Thoracic aorta (tissue), 2 donors: ENCODE measurements at regions not wholly inside any gene's neighbourhood (a gene's known extent, or its start where the extent isn't known, plus 50 kb on each side); places are given as distances from the start of the nearest gene placed in this dataset.

Source experiments
- ATAC-seq: fragments of 150-250 bp; one replicate; pipeline ENCODE4 v1.8.0; 2017; ENCODE audit warnings: low read depth; ENCODE audit not compliant: insufficient number of reproducible peaks, low FRiP score
- DNase-seq: peaks from one replicate; pipeline ENCODE4 v3.0.0-alpha.2; 2020; ENCODE audit warnings: low spot score
- H3K27ac ChIP-seq, 2 donors: fragments of 200-600 bp; sonication (generic); 1 replicate in 1 of 2; 2 replicates in 1 of 2; pipeline ENCODE4 v1.5.1; 2016; ENCODE audit warnings: mild to moderate bottlenecking in 2 of 2, moderate library complexity in 2 of 2
- H3K27me3 ChIP-seq: fragments of 200-600 bp; sonication (generic); replicated peaks from 2 replicates; pipeline ENCODE4 v1.6.0; 2016; ENCODE audit warnings: mild to moderate bottlenecking; ENCODE audit not compliant: insufficient read depth
- H3K36me3 ChIP-seq: fragments of 200-600 bp; sonication (generic); one replicate; pipeline ENCODE4 v1.5.1; 2016
- H3K4me1 ChIP-seq, 2 donors: fragments of 200-600 bp; sonication (generic); 1 replicate in 1 of 2; 2 replicates in 1 of 2; pipeline versions ENCODE4 v1.5.1 to v1.6.0; 2016; ENCODE audit warnings: low read depth in 2 of 2, mild to moderate bottlenecking in 1 of 2; ENCODE audit not compliant: control insufficient read depth in 1 of 2
- H3K4me3 ChIP-seq: fragments of 200-600 bp; sonication (generic); 2 replicates; pipeline ENCODE4 v1.5.1; 2016; ENCODE audit warnings: mild to moderate bottlenecking
- H3K9me3 ChIP-seq: fragments of 200-600 bp; sonication (generic); 2 replicates; pipeline ENCODE4 v1.5.1; 2016
- CTCF ChIP-seq: fragments of 200-600 bp; sonication (generic); IDR thresholded peaks from one replicate; pipeline ENCODE4 v1.5.1; 2019; ENCODE audit warnings: antibody characterized with exemption

GRCh38 chr3:109784285-109784684 is 446.9 kb upstream of the DPPA4 start:
- no peak overlapping the region for H3K4me3 ChIP-seq
- DNase-seq = no peak
- H3K27ac ChIP-seq = no peak overlapping the region
- no peaks in the 10 kb centered on the region for H3K27me3 ChIP-seq
- no peak for ATAC-seq
- no peaks in the 10 kb centered on the region for H3K36me3 ChIP-seq
- TF ChIP-seq CTCF = no peak
- H3K9me3 ChIP-seq = peaks cover 5% of the 10 kb centered on the region
- no peaks in the 10 kb centered on the region for H3K4me1 ChIP-seq

- Histone ChIP-seq H3K4me1 (no peaks in the 10 kb centered on the region), H3K27me3 (no peaks in the 10 kb centered on the region), H3K4me3 (no peak overlapping the region), H3K9me3 (no peaks in the 10 kb centered on the region), H3K36me3 (no peaks in the 10 kb centered on the region), H3K27ac (no peak overlapping the region)
- no peak for TF ChIP-seq CTCF
- no peak for DNase-seq
- no peak for ATAC-seq
These were observed 447.7 kb upstream of the DPPA4 start for GRCh38 chr3:109784852-109785631.

- peak; percentile 7 for TF ChIP-seq CTCF
- Histone ChIP-seq H3K27me3 (no peaks in the 10 kb centered on the region), H3K4me1 (no peaks in the 10 kb centered on the region), H3K27ac (no peak overlapping the region), H3K36me3 (no peaks in the 10 kb centered on the region), H3K4me3 (no peak overlapping the region), H3K9me3 (no peaks in the 10 kb centered on the region)
- ATAC-seq (no peak), DNase-seq (no peak)
These were observed 465.9 kb upstream of the DPPA4 start for GRCh38 chr3:109803274-109803673.

GRCh38 chr3:109804697-109805096 is 467.4 kb upstream of the DPPA4 start:
- no peak overlapping the region for H3K27ac ChIP-seq

GRCh38 chr3:109806929-109807328 is 469.6 kb upstream of the DPPA4 start:
- DNase-seq (no peak), ATAC-seq (no peak)
- TF ChIP-seq CTCF = no peak
- H3K9me3 ChIP-seq = no peaks in the 10 kb centered on the region
- no peak overlapping the region for H3K27ac ChIP-seq
- H3K36me3 ChIP-seq = no peaks in the 10 kb centered on the region
- no peaks in the 10 kb centered on the region for H3K27me3 ChIP-seq
- H3K4me1 ChIP-seq = no peaks in the 10 kb centered on the region
- H3K4me3 ChIP-seq = no peak overlapping the region

More at GRCh38 chr3:109804697-109805096, 467.4 kb upstream of the DPPA4 start:
- TF ChIP-seq CTCF = no peak
- no peaks in the 10 kb centered on the region for H3K4me1 ChIP-seq
- H3K27me3 ChIP-seq = no peaks in the 10 kb centered on the region
- DNase-seq (no peak), ATAC-seq (no peak)
- H3K36me3 ChIP-seq = no peaks in the 10 kb centered on the region
- H3K4me3 ChIP-seq = no peak overlapping the region
- H3K9me3 ChIP-seq = no peaks in the 10 kb centered on the region
